GM23248 (cell line): ENCODE measurements at regions not wholly inside any gene's neighbourhood (a gene's known extent, or its start where the extent isn't known, plus 50 kb on each side); places are given as distances from the start of the nearest gene placed in this dataset.
A peak's percentile ranks its signal among the peaks of the same experiment; 100 is the strongest.

ENCODE experiments used
- DNase-seq: peaks from one replicate; pipeline ENCODE4 v3.0.0-alpha.2; 2015
- H2AFZ ChIP-seq: fragments of 200-600 bp; sonication (generic); 2 replicates; pipeline ENCODE4 v1.6.1; 2016; ENCODE audit warnings: antibody characterized with exemption
- H3F3A ChIP-seq: fragments of 200-600 bp; sonication (generic); 2 replicates; pipeline ENCODE4 v1.6.1; 2016; ENCODE audit warnings: mild to moderate bottlenecking, antibody characterized with exemption, mixed run types; ENCODE audit not compliant: insufficient read depth
- H3K27ac ChIP-seq: fragments of 200-600 bp; sonication (generic); 2 replicates; pipeline ENCODE4 v1.5.1; 2016; ENCODE audit warnings: mild to moderate bottlenecking
- H3K27me3 ChIP-seq: fragments of 200-600 bp; sonication (generic); replicated peaks from 2 replicates; pipeline ENCODE4 v1.6.1; 2016; ENCODE audit warnings: mild to moderate bottlenecking; ENCODE audit not compliant: insufficient read depth
- H3K36me3 ChIP-seq: fragments of 200-600 bp; sonication (generic); 2 replicates; pipeline ENCODE4 v1.6.1; 2016; ENCODE audit warnings: low read depth, mild to moderate bottlenecking
- H3K4me1 ChIP-seq: fragments of 200-600 bp; sonication (generic); 2 replicates; pipeline ENCODE4 v1.6.1; 2016; ENCODE audit warnings: mild to moderate bottlenecking; ENCODE audit not compliant: insufficient read depth
- H3K4me2 ChIP-seq: fragments of 200-600 bp; sonication (generic); one replicate; pipeline ENCODE4 v1.6.1; 2016; ENCODE audit warnings: mild to moderate bottlenecking; ENCODE audit not compliant: unreplicated experiment
- H3K4me3 ChIP-seq: fragments of 200-600 bp; sonication (generic); 2 replicates; pipeline ENCODE4 v1.5.1; 2016; ENCODE audit warnings: mild to moderate bottlenecking
- H3K79me2 ChIP-seq: fragments of 200-600 bp; sonication (generic); 2 replicates; pipeline ENCODE4 v1.6.1; 2016; ENCODE audit warnings: mild to moderate bottlenecking; ENCODE audit not compliant: insufficient read depth
- H3K9ac ChIP-seq: fragments of 200-600 bp; sonication (generic); 2 replicates; pipeline ENCODE4 v1.6.1; 2016; ENCODE audit warnings: mild to moderate bottlenecking
- H3K9me2 ChIP-seq: fragments of 200-600 bp; sonication (generic); 2 replicates; pipeline ENCODE4 v1.6.1; 2016; ENCODE audit warnings: mixed run types, mild to moderate bottlenecking, moderate library complexity; ENCODE audit not compliant: insufficient read depth
- H3K9me3 ChIP-seq: fragments of 200-600 bp; sonication (generic); one replicate; pipeline ENCODE4 v1.6.1; 2017; ENCODE audit warnings: low read depth
- H4K20me1 ChIP-seq: fragments of 200-600 bp; sonication (generic); 2 replicates; pipeline ENCODE4 v1.6.0; 2016; ENCODE audit not compliant: insufficient read depth
- EZH2 ChIP-seq: fragments of 200-600 bp; sonication (generic); IDR thresholded peaks from 2 replicates; pipeline ENCODE4 v1.6.1; 2018; ENCODE audit warnings: antibody characterized with exemption, mild to moderate bottlenecking; ENCODE audit not compliant: insufficient read depth, poor library complexity, severe bottlenecking
- EZH2phosphoT487 ChIP-seq: fragments of 200-600 bp; sonication (generic); IDR thresholded peaks from 2 replicates; pipeline ENCODE4 v1.6.1; 2018; ENCODE audit warnings: antibody characterized with exemption, moderate library complexity, mild to moderate bottlenecking, low read depth; ENCODE audit not compliant: insufficient read depth
- WGBS, 2 experiments: methylation state at CpG; one replicate each; pipeline ENCODE4 v1.1.6; 2015 to 2017; ENCODE audit warnings: low lambda C conversion rate in 2 of 2, low coverage in 1 of 2; ENCODE audit errors: missing lambda C conversion rate in 2 of 2; 5-methylcytosine and 5-hydroxymethylcytosine counted together
- in situ Hi-C: fragments of 300-500 bp; cut with MboI; formaldehyde crosslinking; loops from 2 replicates; pipeline ENCODE4 v1.15.0; 2020

- Histone ChIP-seq H2AFZ (peak overlapping the region; percentile 97), H3K9me3 (no peaks in the 10 kb centered on the region), H3K27ac (peak overlapping the region; percentile 94), H3K4me2 (peak overlapping the region; percentile 77), H3K36me3 (no peaks in the 10 kb centered on the region), H3K4me1 (peaks cover 10% of the 10 kb centered on the region; the same call in 1 of the 2 replicates), H3K27me3 (no peaks in the 10 kb centered on the region), H3K4me3 (peak overlapping the region; percentile 77), H3K79me2 (no peaks in the 10 kb centered on the region), H3K9ac (peak overlapping the region; percentile 95), H3F3A (no peaks in the 10 kb centered on the region), H3K9me2 (no peaks in the 10 kb centered on the region), H4K20me1 (no peaks in the 10 kb centered on the region)
- in situ Hi-C loops = no loop called here
- WGBS, 2 experiments = 10 to 12% methylated on average over 20 of the region's 20 CpGs
- DNase-seq = peak; percentile 59
- TF ChIP-seq EZH2phosphoT487 (no peak), EZH2 (no peak)
Measured at GRCh38 chr2:118310681-118311429, 222.6 kb downstream of the INSIG2 start.

GRCh38 chr2:118309946-118310680 lies 221.8 kb downstream of the INSIG2 start:
- no peaks in the 10 kb centered on the region for H3K36me3 ChIP-seq
- no peaks in the 10 kb centered on the region for H3K9me3 ChIP-seq
- H3K27me3 ChIP-seq = no peaks in the 10 kb centered on the region
- H3K4me2 ChIP-seq = peak overlapping the region; percentile 77
- H3K4me3 ChIP-seq = peak overlapping the region; percentile 77
- peak; percentile 87 for DNase-seq
- TF ChIP-seq EZH2 = no peak
- TF ChIP-seq EZH2phosphoT487 = no peak
- peaks cover 10% of the 10 kb centered on the region; the same call in 1 of the 2 replicates for H3K4me1 ChIP-seq
- in situ Hi-C loops = no loop called here
- peak overlapping the region; percentile 95 for H3K9ac ChIP-seq
- no peaks in the 10 kb centered on the region for H4K20me1 ChIP-seq
- no peaks in the 10 kb centered on the region for H3K9me2 ChIP-seq
- WGBS, 2 experiments = 1% methylated on average over 54 to 56 of the region's 56 CpGs
- peak overlapping the region; percentile 97 for H2AFZ ChIP-seq
- H3F3A ChIP-seq = no peaks in the 10 kb centered on the region
- H3K27ac ChIP-seq = peak overlapping the region; percentile 94
- no peaks in the 10 kb centered on the region for H3K79me2 ChIP-seq

- TF ChIP-seq EZH2phosphoT487 (no peak), EZH2 (no peak)
- no peaks in the 10 kb centered on the region for H3K36me3 ChIP-seq
- peak overlapping the region; percentile 97 for H2AFZ ChIP-seq
- peak overlapping the region; percentile 95 for H3K9ac ChIP-seq
- H3K27ac ChIP-seq = peak overlapping the region; percentile 94
- H3K4me1 ChIP-seq = peaks cover 10% of the 10 kb centered on the region; the same call in 1 of the 2 replicates
- peak overlapping the region; percentile 77 for H3K4me2 ChIP-seq
- H4K20me1 ChIP-seq = no peaks in the 10 kb centered on the region
- no peaks in the 10 kb centered on the region for H3F3A ChIP-seq
- H3K9me2 ChIP-seq = no peaks in the 10 kb centered on the region
- DNase-seq = peak; percentile 66
- no peaks in the 10 kb centered on the region for H3K27me3 ChIP-seq
- in situ Hi-C loops = no loop called here
- no peaks in the 10 kb centered on the region for H3K79me2 ChIP-seq
- peak overlapping the region; percentile 77 for H3K4me3 ChIP-seq
- 45 to 50% methylated on average over 14 to 16 of the region's 16 CpGs for WGBS, 2 experiments
- no peaks in the 10 kb centered on the region for H3K9me3 ChIP-seq
Measured at GRCh38 chr2:118309257-118309945, 221.1 kb downstream of the INSIG2 start.

GRCh38 chr2:118307864-118308263 lies 219.6 kb downstream of the INSIG2 start:
- H3K4me3 ChIP-seq = no peak overlapping the region
- H3K79me2 ChIP-seq = no peaks in the 10 kb centered on the region
- H3K27me3 ChIP-seq = no peaks in the 10 kb centered on the region
- H3K4me2 ChIP-seq = no peak overlapping the region
- no peaks in the 10 kb centered on the region for H3K36me3 ChIP-seq
- no peaks in the 10 kb centered on the region for H3K9me3 ChIP-seq
- WGBS, 2 experiments = 75% methylated on average over 2 of the region's 2 CpGs
- H2AFZ ChIP-seq = no peak overlapping the region
- TF ChIP-seq EZH2 (no peak), EZH2phosphoT487 (no peak)
- no peaks in the 10 kb centered on the region for H4K20me1 ChIP-seq
- no peak overlapping the region for H3K27ac ChIP-seq
- in situ Hi-C loops = no loop called here
- H3K4me1 ChIP-seq = peaks cover 10% of the 10 kb centered on the region; the same call in 1 of the 2 replicates
- H3K9me2 ChIP-seq = no peaks in the 10 kb centered on the region
- H3K9ac ChIP-seq = no peak overlapping the region
- H3F3A ChIP-seq = no peaks in the 10 kb centered on the region
- DNase-seq = no peak
